Neural crest cell (in vitro differentiated cells): ENCODE measurements at regions not wholly inside any gene's neighbourhood (a gene's known extent, or its start where the extent isn't known, plus 50 kb on each side); places are given as distances from the start of the nearest gene placed in this dataset.
"Not testable (repeated sequence)": the region's sequence is repeated elsewhere in the genome, so short reads cannot be mapped to it uniquely, and the experiment has no call there.

Experiments
- DNase-seq: peaks from one replicate; pipeline ENCODE4 v3.0.0; 2021; ENCODE audit warnings: low read depth, mixed read lengths, low spot score
- H3K27ac Mint-ChIP-seq: one replicate; pipeline ENCODE4 v1.8.0; 2021; ENCODE audit warnings: mild to moderate bottlenecking, mixed read lengths; ENCODE audit not compliant: unreplicated experiment
- H3K27me3 Mint-ChIP-seq: 2 replicates; pipeline ENCODE4 v1.8.0; 2021; ENCODE audit warnings: low read depth, mild to moderate bottlenecking, mixed read lengths
- H3K36me3 Mint-ChIP-seq: 2 replicates; pipeline ENCODE4 v1.8.0; 2021; ENCODE audit warnings: low read depth, mild to moderate bottlenecking, mixed read lengths
- H3K4me1 Mint-ChIP-seq: 2 replicates; pipeline ENCODE4 v1.8.0; 2021; ENCODE audit warnings: mixed read lengths
- H3K4me3 Mint-ChIP-seq: one replicate; pipeline ENCODE4 v1.8.0; 2021; ENCODE audit warnings: mild to moderate bottlenecking, mixed read lengths
- H3K9me3 Mint-ChIP-seq: 2 replicates; pipeline ENCODE4 v1.8.0; 2021; ENCODE audit warnings: mixed read lengths
- CTCF ChIP-seq: fragments of 200-600 bp; sonication (generic); conservative IDR thresholded peaks from 2 replicates; pipeline ENCODE4 v1.5.0; 2021; ENCODE audit warnings: antibody characterized with exemption, mild to moderate bottlenecking

DNA sequence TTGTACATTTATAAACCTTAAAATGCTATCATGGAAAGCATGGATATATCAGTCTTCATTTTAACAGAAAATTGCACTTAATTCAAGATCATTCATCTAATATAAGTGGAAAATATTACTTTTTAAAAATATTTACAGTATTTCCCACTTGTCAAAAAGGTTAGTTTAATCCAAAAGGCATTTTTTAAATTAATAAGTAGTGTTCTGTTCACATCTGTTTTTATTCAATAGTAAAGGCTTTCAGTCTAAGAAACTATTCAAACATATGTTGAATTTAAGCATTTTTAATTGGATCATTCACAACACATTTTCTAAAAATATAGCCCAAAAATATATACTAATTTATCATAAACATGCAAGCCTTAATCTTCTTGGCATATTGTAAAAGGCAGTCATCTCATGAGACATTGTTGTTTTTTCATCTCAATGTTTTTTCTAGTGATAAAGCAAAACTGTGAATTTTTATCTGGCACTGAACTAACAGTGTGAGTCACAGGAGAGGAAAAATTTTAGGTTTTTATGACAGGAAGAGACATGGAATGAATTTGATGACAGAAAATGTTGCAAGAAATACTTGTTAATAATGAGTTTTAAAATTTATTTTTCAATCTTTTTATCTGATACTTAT is 1642.5 kb upstream of the TMEFF2 start:
- no peak for TF ChIP-seq CTCF
- peaks cover 5% of the 10 kb centered on the region for H3K36me3 Mint-ChIP-seq
- DNase-seq: no peak
- no peak overlapping the region for H3K27ac Mint-ChIP-seq
- no peak overlapping the region for H3K4me3 Mint-ChIP-seq
- H3K4me1 Mint-ChIP-seq: no peaks in the 10 kb centered on the region
- H3K9me3 Mint-ChIP-seq: peaks cover 13% of the 10 kb centered on the region
- H3K27me3 Mint-ChIP-seq: no peaks in the 10 kb centered on the region

DNA sequence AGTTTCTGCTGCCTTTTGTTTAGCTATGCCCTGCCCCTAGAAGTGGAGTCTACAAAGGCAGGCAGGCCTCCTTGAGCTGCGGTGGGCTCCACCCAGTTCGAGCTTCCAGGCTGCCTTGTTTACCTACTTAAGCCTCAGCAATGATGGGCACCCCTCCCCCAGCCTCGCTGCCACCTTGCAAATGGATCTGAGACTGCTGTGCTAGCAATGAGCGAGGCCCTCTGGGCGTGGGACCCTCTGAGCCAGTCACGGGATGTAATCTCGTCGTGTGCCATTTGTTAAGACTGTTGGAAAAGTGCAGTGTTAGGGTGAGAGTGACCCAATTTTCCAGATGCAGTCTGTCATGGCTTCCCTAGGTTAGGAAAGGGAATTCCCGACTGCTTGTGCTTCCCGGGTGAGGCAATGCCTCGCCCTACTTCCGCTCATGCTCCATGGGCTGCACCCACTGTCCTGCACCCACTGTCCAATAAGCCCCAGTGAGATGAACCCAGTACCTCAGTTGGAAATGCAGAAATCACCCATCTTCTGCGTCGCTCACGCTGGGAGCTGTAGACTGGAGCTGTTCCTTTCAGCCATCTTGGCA is 1641.8 kb upstream of the TMEFF2 start:
- H3K36me3 Mint-ChIP-seq, DNase-seq, H3K27ac Mint-ChIP-seq, H3K4me1 Mint-ChIP-seq, H3K27me3 Mint-ChIP-seq, H3K4me3 Mint-ChIP-seq: not testable (repeated sequence)
- peaks cover 13% of the 10 kb centered on the region for H3K9me3 Mint-ChIP-seq

DNA sequence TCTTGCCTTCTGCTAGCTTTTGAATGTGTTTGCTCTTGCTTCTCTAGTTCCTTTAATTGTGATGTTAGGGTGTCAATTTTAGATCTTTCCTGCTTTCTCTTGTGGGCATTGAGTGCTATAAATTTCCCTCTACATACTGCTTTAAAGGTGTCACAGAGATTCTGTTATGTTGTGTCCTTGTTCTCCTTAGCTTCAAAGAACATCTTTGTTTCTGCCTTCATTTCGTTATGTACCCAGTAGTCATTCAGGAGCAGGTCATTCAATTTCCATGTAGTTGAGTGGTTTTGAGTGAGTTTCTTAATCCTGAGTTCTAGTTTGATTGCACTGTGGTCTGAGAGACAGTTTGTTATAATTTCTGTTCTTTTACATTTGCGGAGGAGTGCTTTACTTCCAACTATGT is 1639.2 kb upstream of the TMEFF2 start:
- not testable (repeated sequence) for DNase-seq, H3K36me3 Mint-ChIP-seq, H3K27ac Mint-ChIP-seq, H3K27me3 Mint-ChIP-seq, H3K4me3 Mint-ChIP-seq, H3K4me1 Mint-ChIP-seq
- peaks cover 13% of the 10 kb centered on the region for H3K9me3 Mint-ChIP-seq

- no peak for TF ChIP-seq CTCF
- H3K4me1 Mint-ChIP-seq: no peaks in the 10 kb centered on the region
- H3K27ac Mint-ChIP-seq: no peak overlapping the region
- no peak for DNase-seq
- no peak overlapping the region for H3K4me3 Mint-ChIP-seq
- no peaks in the 10 kb centered on the region for H3K9me3 Mint-ChIP-seq
- H3K36me3 Mint-ChIP-seq: peaks cover 3% of the 10 kb centered on the region
- no peaks in the 10 kb centered on the region for H3K27me3 Mint-ChIP-seq
Observed at GRCh38 chr2:193824474-193824873, 1629.7 kb upstream of the TMEFF2 start.

DNA sequence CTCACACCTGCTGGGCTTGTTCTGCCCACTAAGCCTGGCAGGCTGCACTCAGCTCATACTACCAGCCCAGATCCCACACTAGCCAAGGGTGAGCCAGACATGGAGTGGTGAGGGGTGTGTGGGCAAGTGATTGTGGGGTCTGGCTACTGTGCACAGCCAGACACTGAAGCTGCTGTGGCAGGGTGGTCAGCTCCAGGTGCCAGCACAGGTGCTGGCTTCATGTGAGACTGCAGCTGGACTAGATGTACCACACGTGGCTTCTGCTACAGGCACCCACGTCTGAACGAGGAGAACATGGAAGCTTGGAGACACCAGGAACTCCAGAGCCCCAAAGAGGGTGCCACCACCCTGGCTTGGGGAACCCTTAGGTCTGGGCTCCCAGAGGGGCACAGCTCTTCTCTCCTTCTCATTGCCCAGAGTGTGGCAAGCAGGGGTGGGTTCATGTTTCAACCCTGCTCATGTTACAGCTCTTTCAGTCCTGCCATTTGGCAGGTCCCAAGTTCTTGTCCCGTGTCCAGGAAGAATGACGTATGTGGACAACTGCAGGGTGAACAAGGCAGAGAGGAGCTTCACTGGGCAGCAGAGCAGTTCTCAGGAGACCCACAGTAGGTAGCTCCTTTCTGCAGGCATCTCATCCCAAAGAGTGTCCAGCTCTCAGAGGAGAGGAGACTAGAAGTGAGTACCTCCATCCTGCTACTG is 1624.2 kb upstream of the TMEFF2 start:
- DNase-seq: no peak
- TF ChIP-seq CTCF: no peak
- Mint-ChIP-seq H3K36me3 (peaks cover 3% of the 10 kb centered on the region), H3K27me3 (peaks cover 3% of the 10 kb centered on the region), H3K4me1 (no peaks in the 10 kb centered on the region), H3K27ac (no peak overlapping the region), H3K9me3 (no peaks in the 10 kb centered on the region), H3K4me3 (no peak overlapping the region)

DNA sequence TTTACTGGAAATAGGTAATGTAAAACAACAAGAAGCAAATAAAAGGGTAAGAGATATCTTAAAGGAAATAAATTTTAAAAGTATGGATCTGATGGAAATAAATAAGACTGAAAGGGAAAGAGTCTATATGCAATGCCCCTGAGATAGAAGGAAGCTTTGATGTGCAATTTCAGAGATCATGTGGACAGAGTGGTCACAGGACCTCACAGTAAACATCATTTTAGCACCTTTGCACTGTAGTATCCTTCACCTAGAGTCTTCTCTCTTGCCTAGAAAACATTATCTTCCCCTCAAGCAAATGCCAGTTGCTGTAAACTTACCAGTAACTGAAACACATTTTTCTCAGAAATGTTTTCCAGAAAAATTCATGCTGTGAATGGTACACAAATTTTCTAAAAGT is 1621.3 kb upstream of the TMEFF2 start:
- Mint-ChIP-seq H3K4me1 (no peaks in the 10 kb centered on the region), H3K9me3 (no peaks in the 10 kb centered on the region), H3K27ac (no peak overlapping the region), H3K4me3 (no peak overlapping the region), H3K36me3 (no peaks in the 10 kb centered on the region), H3K27me3 (peaks cover 3% of the 10 kb centered on the region)
- no peak for TF ChIP-seq CTCF
- DNase-seq: no peak
